PFSK-1 (cell line): ENCODE measurements at regions not wholly inside any gene's neighbourhood (a gene's known extent, or its start where the extent isn't known, plus 50 kb on each side); places are given as distances from the start of the nearest gene placed in this dataset.

Source experiments
- FOXP2 ChIP-seq: optimal IDR thresholded peaks from 2 replicates; pipeline ENCODE3; 2011; ENCODE audit warnings: borderline replicate concordance, control low read depth, inconsistent platforms; ENCODE audit not compliant: insufficient read depth; ENCODE audit errors: extremely low read length, extremely low read depth
- POLR2AphosphoS5 ChIP-seq: IDR thresholded peaks from 2 replicates; pipeline ENCODE4 v1.6.1; 2012; ENCODE audit warnings: low read depth, mild to moderate bottlenecking, control low read depth, low read length, moderate library complexity
- TF ChIP-seq, protein P1 (sequence below), 2 experiments: IDR thresholded peaks; 2 replicates each; pipeline versions ENCODE4 v1.6.1 to v1.8.0; 2011 to 2012; ENCODE audit warnings: low read depth in 2 of 2, low read length in 2 of 2, control low read depth in 1 of 2, inconsistent platforms in 1 of 2, mild to moderate bottlenecking in 1 of 2, moderate library complexity in 1 of 2; ENCODE audit not compliant: insufficient read depth in 1 of 2

DNA sequence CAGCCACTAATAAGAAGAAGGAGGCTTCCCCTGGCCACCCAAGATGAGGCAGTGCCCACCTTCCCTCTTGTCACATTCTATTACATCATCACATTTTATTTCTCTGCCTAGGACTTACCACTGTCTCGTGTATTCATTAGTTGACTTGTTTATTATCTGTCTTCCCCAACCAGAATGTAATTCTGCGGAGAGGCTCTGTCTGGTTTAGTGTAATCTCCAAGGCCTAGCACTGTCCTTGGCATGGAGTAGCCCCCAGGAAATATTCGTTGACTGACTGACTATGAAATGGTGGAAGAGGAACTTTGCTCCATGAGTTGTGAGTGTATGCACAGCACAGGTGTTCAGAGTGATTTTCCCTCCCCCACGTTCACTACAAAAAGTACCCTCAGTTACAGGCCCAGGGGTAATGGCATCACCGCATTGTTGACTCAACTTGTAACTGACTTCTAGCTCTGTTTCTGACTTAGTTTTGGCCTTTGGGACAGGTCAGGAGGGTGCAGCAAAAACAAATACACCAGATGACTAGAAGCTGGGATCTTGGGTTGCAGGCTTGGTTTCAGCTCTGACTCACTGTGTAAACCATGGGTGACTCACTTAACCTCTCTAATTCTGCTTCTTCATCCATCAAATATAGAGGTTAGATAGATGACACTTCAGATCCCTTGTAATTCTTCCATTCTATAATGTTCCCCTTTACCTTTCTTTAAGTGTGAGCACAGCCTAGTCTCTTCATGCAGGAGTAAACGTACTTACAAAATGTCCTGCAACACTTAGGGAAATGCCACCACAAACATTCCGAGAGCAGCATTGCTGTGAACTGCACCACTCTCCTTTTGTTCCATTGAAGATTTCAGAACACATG is 229.7 kb downstream of the KCNRG start:
- TF ChIP-seq POLR2AphosphoS5 (no peak), FOXP2 (no peak)
- TF ChIP-seq, protein P1, sequence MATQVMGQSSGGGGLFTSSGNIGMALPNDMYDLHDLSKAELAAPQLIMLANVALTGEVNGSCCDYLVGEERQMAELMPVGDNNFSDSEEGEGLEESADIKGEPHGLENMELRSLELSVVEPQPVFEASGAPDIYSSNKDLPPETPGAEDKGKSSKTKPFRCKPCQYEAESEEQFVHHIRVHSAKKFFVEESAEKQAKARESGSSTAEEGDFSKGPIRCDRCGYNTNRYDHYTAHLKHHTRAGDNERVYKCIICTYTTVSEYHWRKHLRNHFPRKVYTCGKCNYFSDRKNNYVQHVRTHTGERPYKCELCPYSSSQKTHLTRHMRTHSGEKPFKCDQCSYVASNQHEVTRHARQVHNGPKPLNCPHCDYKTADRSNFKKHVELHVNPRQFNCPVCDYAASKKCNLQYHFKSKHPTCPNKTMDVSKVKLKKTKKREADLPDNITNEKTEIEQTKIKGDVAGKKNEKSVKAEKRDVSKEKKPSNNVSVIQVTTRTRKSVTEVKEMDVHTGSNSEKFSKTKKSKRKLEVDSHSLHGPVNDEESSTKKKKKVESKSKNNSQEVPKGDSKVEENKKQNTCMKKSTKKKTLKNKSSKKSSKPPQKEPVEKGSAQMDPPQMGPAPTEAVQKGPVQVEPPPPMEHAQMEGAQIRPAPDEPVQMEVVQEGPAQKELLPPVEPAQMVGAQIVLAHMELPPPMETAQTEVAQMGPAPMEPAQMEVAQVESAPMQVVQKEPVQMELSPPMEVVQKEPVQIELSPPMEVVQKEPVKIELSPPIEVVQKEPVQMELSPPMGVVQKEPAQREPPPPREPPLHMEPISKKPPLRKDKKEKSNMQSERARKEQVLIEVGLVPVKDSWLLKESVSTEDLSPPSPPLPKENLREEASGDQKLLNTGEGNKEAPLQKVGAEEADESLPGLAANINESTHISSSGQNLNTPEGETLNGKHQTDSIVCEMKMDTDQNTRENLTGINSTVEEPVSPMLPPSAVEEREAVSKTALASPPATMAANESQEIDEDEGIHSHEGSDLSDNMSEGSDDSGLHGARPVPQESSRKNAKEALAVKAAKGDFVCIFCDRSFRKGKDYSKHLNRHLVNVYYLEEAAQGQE (IDR thresholded peaks at IDR 0.05; ENCODE audit: insufficient read depth in 1 of 2, low read depth in 2 of 2, low read length in 2 of 2), result no peak
